DND-41 (cell line): ENCODE measurements at regions not wholly inside any gene's neighbourhood (a gene's known extent, or its start where the extent isn't known, plus 50 kb on each side); places are given as distances from the start of the nearest gene placed in this dataset.

Experiments used
- ATAC-seq: fragments of 200-7000 bp; cut with Tn5 transposase; 3 replicates; pipeline ENCODE4 v1.9.1; 2021; ENCODE audit warnings: low read depth; ENCODE audit not compliant: insufficient read depth
- DNase-seq: peaks from one replicate; pipeline ENCODE4 v3.0.0-alpha.2; 2020
- H2AFZ ChIP-seq: 2 replicates; pipeline ENCODE4 v1.6.0; 2012; ENCODE audit warnings: low read depth, low read length
- H3K27ac ChIP-seq: 2 replicates; pipeline ENCODE4 v1.5.1; 2012; ENCODE audit warnings: low read length, inconsistent platforms
- H3K27me3 ChIP-seq: fragments of 200-600 bp; sonication (generic); 2 replicates; pipeline ENCODE4 v1.6.0; 2012; ENCODE audit warnings: low read length, mild to moderate bottlenecking, inconsistent platforms; ENCODE audit not compliant: insufficient read depth, poor library complexity
- H3K36me3 ChIP-seq: 2 replicates; pipeline ENCODE4 v1.5.1; 2012; ENCODE audit warnings: low read length, inconsistent platforms; ENCODE audit not compliant: insufficient read depth
- H3K4me1 ChIP-seq: 2 replicates; pipeline ENCODE4 v1.5.1; 2012; ENCODE audit warnings: mild to moderate bottlenecking, low read length; ENCODE audit not compliant: insufficient read depth
- H3K4me2 ChIP-seq: 2 replicates; pipeline ENCODE4 v1.6.0; 2012; ENCODE audit warnings: mild to moderate bottlenecking, moderate library complexity, low read length, inconsistent platforms; ENCODE audit not compliant: insufficient read depth
- H3K4me3 ChIP-seq, 2 experiments: fragments of 200-600 bp in 1 of 2; shearing (Covaris generic) in 1 of 2; 2 replicates each; pipeline ENCODE4 v1.5.1; 2012 to 2016; ENCODE audit warnings: inconsistent platforms in 2 of 2, low read length in 2 of 2, mild to moderate bottlenecking in 2 of 2, low read depth in 1 of 2, moderate library complexity in 1 of 2
- H3K79me2 ChIP-seq: 2 replicates; pipeline ENCODE4 v1.6.0; 2012; ENCODE audit warnings: low read length, inconsistent platforms; ENCODE audit not compliant: insufficient read depth
- H3K9ac ChIP-seq: 2 replicates; pipeline ENCODE4 v1.6.0; 2012; ENCODE audit warnings: low read depth, mild to moderate bottlenecking, inconsistent platforms, low read length, moderate library complexity
- H3K9me3 ChIP-seq: 2 replicates; pipeline ENCODE4 v1.5.1; 2012; ENCODE audit warnings: low read length, moderate library complexity, mild to moderate bottlenecking, inconsistent platforms; ENCODE audit not compliant: insufficient read depth, severe bottlenecking
- H4K20me1 ChIP-seq: 2 replicates; pipeline ENCODE4 v1.6.0; 2012; ENCODE audit warnings: low read length; ENCODE audit not compliant: insufficient read depth
- EZH2 ChIP-seq: IDR thresholded peaks from 3 replicates; pipeline ENCODE4 v1.6.1; 2012; ENCODE audit warnings: borderline replicate concordance, low read depth, mild to moderate bottlenecking, moderate library complexity, low read length, inconsistent platforms; ENCODE audit not compliant: severe bottlenecking
- TF ChIP-seq, protein P1 (sequence below): IDR thresholded peaks from 2 replicates; pipeline ENCODE4 v1.5.1; 2012; ENCODE audit warnings: borderline replicate concordance, low read length, moderate library complexity, mild to moderate bottlenecking; ENCODE audit not compliant: poor library complexity, severe bottlenecking; ENCODE audit errors: extremely low read depth

DNA sequence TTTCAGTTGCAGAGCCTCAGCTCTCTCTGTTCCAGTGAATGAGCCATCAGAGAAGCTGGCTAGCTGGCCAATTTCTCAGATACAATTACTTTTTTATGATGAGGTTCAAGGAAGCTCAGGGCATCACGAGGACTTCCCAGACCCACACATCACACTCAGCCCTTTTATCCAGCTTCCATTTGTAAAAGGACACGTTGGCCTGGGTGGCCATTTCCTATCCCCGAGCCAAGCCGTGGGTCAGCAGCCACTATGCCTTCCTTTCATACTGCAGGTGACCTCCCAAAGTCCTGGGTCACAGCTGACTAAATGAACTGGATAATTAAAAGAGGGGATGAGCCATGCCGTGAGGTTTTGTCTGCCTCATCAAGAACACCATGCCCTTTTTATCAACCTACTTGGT, 236.9 kb upstream of the PPARGC1A start:
- no peak overlapping the region for H3K9ac ChIP-seq
- no peaks in the 10 kb centered on the region for H3K27me3 ChIP-seq
- ATAC-seq (no peak), DNase-seq (no peak)
- H2AFZ ChIP-seq: no peak overlapping the region
- H3K79me2 ChIP-seq: no peaks in the 10 kb centered on the region
- no peaks in the 10 kb centered on the region for H4K20me1 ChIP-seq
- TF ChIP-seq, protein P1, sequence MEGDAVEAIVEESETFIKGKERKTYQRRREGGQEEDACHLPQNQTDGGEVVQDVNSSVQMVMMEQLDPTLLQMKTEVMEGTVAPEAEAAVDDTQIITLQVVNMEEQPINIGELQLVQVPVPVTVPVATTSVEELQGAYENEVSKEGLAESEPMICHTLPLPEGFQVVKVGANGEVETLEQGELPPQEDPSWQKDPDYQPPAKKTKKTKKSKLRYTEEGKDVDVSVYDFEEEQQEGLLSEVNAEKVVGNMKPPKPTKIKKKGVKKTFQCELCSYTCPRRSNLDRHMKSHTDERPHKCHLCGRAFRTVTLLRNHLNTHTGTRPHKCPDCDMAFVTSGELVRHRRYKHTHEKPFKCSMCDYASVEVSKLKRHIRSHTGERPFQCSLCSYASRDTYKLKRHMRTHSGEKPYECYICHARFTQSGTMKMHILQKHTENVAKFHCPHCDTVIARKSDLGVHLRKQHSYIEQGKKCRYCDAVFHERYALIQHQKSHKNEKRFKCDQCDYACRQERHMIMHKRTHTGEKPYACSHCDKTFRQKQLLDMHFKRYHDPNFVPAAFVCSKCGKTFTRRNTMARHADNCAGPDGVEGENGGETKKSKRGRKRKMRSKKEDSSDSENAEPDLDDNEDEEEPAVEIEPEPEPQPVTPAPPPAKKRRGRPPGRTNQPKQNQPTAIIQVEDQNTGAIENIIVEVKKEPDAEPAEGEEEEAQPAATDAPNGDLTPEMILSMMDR: no peak
- TF ChIP-seq EZH2: no peak
- H3K4me3 ChIP-seq: no peak overlapping the region
- no peaks in the 10 kb centered on the region for H3K36me3 ChIP-seq
- H3K9me3 ChIP-seq: no peaks in the 10 kb centered on the region
- H3K27ac ChIP-seq: no peak overlapping the region
- H3K4me2 ChIP-seq: no peak overlapping the region
- H3K4me1 ChIP-seq: no peaks in the 10 kb centered on the region

DNA sequence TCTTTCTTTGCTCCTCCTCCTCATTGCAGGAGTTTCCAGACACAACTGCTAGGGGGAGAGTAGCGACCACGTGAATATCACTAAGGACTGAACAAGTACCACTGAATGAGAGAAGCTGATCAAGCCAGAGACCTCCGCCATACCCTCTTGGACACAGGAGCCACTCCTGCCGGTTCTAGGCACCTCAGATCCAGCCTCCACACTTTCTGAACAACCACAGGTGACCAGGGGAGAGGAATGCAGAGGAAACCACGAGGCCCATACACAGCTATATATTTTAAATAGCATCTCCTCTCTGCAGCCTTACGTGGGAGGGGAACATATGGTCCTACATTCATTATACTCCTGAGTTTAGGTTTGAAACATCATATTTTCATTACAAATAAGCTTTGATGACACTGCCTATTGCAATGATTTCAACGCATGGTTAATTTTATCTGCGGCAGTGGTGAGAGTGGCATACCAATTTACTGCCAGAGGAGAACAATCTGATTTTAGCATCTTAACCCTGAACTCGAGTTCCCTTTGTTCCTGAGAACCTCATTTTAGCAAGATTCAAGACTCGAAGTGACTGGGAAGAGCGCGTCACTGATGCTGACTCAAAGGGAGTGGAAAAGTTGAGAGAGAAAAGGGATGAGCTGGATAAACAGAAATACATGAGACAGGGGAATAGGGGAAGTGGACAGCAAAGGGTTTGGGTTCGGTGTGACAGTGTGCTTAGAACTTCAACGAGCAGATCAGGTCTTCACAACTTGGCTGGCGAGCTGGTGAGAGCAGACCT, 231.7 kb upstream of the PPARGC1A start:
- no peak overlapping the region for H3K27ac ChIP-seq
- no peaks in the 10 kb centered on the region for H3K36me3 ChIP-seq
- no peaks in the 10 kb centered on the region for H4K20me1 ChIP-seq
- TF ChIP-seq, protein P1: no peak
- no peak for TF ChIP-seq EZH2
- H3K4me3 ChIP-seq: no peak overlapping the region
- no peak for ATAC-seq
- H3K4me1 ChIP-seq: no peaks in the 10 kb centered on the region
- H3K79me2 ChIP-seq: no peaks in the 10 kb centered on the region
- no peaks in the 10 kb centered on the region for H3K9me3 ChIP-seq
- no peak for DNase-seq
- H2AFZ ChIP-seq: no peak overlapping the region
- no peak overlapping the region for H3K9ac ChIP-seq
- H3K4me2 ChIP-seq: no peak overlapping the region
- H3K27me3 ChIP-seq: no peaks in the 10 kb centered on the region

- no peak for DNase-seq
- Histone ChIP-seq H3K9ac (no peak overlapping the region), H3K4me3 (no peak overlapping the region)
Observed at GRCh38 chr4:24117975-24118374, 228.1 kb upstream of the PPARGC1A start.

More at GRCh38 chr4:24117975-24118374, 228.1 kb upstream of the PPARGC1A start:
- no peaks in the 10 kb centered on the region for H3K4me1 ChIP-seq
- no peak overlapping the region for H3K27ac ChIP-seq
- no peaks in the 10 kb centered on the region for H3K9me3 ChIP-seq
- H4K20me1 ChIP-seq: no peaks in the 10 kb centered on the region
- no peaks in the 10 kb centered on the region for H3K79me2 ChIP-seq
- no peak for ATAC-seq
- no peak overlapping the region for H2AFZ ChIP-seq
- H3K36me3 ChIP-seq: no peaks in the 10 kb centered on the region
- TF ChIP-seq, protein P1: no peak
- TF ChIP-seq EZH2: no peak
- no peaks in the 10 kb centered on the region for H3K27me3 ChIP-seq
- H3K4me2 ChIP-seq: no peak overlapping the region
